Breast epithelium (tissue), 4 donors: ENCODE measurements at regions not wholly inside any gene's neighbourhood (a gene's known extent, or its start where the extent isn't known, plus 50 kb on each side); places are given as distances from the start of the nearest gene placed in this dataset.

Experiments
- DNase-seq, 2 donors: peaks; one replicate each; pipeline ENCODE4 v3.0.0-alpha.2; 2019; ENCODE audit warnings: low spot score in 2 of 2
- H3K27ac ChIP-seq, 2 donors: fragments of 200-600 bp; sonication (generic) in 1 of 2; one replicate each; pipeline ENCODE4 v1.5.1; 2016 to 2019; ENCODE audit warnings: mild to moderate bottlenecking in 1 of 2
- H3K27me3 ChIP-seq, 2 donors: fragments of 200-600 bp; sonication (generic) in 1 of 2; one replicate each; pipeline versions ENCODE4 v1.5.1 to v1.6.0; 2017 to 2019; ENCODE audit warnings: control low read depth in 1 of 2, mild to moderate bottlenecking in 1 of 2
- H3K36me3 ChIP-seq: fragments of 200-600 bp; one replicate; pipeline ENCODE4 v1.5.1; 2019
- H3K4me1 ChIP-seq, 2 donors: fragments of 200-600 bp; sonication (generic); one replicate each; pipeline ENCODE4 v1.5.1; 2016 to 2019; ENCODE audit warnings: control low read depth in 1 of 2
- H3K4me3 ChIP-seq, 3 donors: fragments of 200-600 bp; sonication (generic); 1 replicate in 2 of 3; 2 replicates in 1 of 3; pipeline ENCODE4 v1.5.1; 2016 to 2019; ENCODE audit warnings: mild to moderate bottlenecking in 3 of 3, moderate library complexity in 2 of 3
- H3K9me3 ChIP-seq, 2 donors: fragments of 200-600 bp; sonication (generic) in 1 of 2; one replicate each; pipeline ENCODE4 v1.5.1; 2016 to 2019; ENCODE audit warnings: control low read depth in 1 of 2
- CTCF ChIP-seq, 3 donors: fragments of 450-650 bp; IDR thresholded peaks; one replicate each; pipeline ENCODE4 v1.5.1; 2016 to 2017; ENCODE audit warnings: antibody characterized with exemption in 3 of 3, mild to moderate bottlenecking in 3 of 3, moderate library complexity in 3 of 3
- POLR2A ChIP-seq: fragments of 450-650 bp; IDR thresholded peaks from one replicate; pipeline ENCODE4 v1.6.1; 2016; ENCODE audit warnings: antibody characterized with exemption, mild to moderate bottlenecking, moderate library complexity
- POLR2AphosphoS5 ChIP-seq, 3 donors: sonication (generic); formaldehyde crosslinking; IDR thresholded peaks; one replicate each; pipeline ENCODE4 v1.6.1; 2017; ENCODE audit warnings: antibody characterized with exemption in 3 of 3
- intact Hi-C: fragments of 100-400 bp; cut with DNase I; formaldehyde crosslinking; loops from one replicate; pipeline ENCODE4 v1.15.1; 2023; ENCODE audit warnings: low total_unique reads

DNA sequence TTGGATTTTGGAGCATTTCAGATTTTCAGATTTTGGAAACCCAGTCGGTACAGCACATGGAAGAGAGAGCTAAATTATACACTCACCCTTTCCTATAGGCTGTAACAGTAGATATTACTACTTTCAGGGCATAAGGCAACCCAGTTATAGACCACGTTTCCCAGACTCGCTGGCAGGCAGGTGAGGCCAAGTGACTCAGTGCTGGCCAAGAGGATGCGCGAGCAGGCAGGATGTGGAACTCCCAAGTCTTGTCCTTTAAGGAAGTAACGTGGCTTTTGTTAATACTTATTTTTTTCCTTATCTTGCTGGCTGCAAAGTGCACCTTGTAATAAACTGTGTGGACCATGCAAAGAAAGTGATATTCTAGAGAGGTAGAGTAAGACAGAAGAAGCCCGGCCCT, 1160.1 kb downstream of the GATA3 start:
- no peaks in the 10 kb centered on the region for H3K4me1 ChIP-seq

DNA sequence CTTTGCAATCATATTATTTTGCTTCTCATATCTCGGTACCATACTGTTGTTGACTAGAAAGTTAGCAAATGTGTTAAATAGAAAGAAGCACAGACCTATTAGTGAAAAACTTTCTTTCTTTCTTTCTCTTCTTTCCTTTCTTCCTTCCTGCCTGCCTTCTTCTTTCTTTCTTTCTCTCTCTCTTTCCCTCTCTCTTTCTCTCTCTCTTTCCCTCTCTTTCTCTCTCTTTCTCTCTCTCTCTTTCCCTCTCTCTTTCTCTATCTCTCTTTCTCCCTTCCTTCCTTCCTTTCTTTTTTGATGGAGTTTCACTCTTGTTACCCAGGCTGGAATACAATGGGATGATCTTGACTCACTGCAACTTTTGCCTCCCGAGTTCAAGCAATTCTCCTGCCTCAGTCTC, 1160.6 kb downstream of the GATA3 start:
- DNase-seq, result no peak
- intact Hi-C loops, result no loop called here
- Histone ChIP-seq H3K4me1 (no peaks in the 10 kb centered on the region), H3K4me3 (no peak overlapping the region), H3K36me3 (no peaks in the 10 kb centered on the region), H3K27me3 (no peaks in the 10 kb centered on the region), H3K27ac (no peak overlapping the region), H3K9me3 (no peaks in the 10 kb centered on the region)
- TF ChIP-seq CTCF (IDR thresholded peaks at IDR 0.05), result no peak
- no peak for TF ChIP-seq POLR2A
- TF ChIP-seq POLR2AphosphoS5 (IDR thresholded peaks at IDR 0.05), result no peak

More for the DNA sequence above, 1160.1 kb downstream of the GATA3 start:
- no peak for DNase-seq
- no peak overlapping the region for H3K4me3 ChIP-seq
- H3K27me3 ChIP-seq, result no peaks in the 10 kb centered on the region
- no peak for TF ChIP-seq POLR2A
- H3K9me3 ChIP-seq, result no peaks in the 10 kb centered on the region
- H3K27ac ChIP-seq, result no peak overlapping the region
- intact Hi-C loops, result no loop called here
- H3K36me3 ChIP-seq, result no peaks in the 10 kb centered on the region

DNA sequence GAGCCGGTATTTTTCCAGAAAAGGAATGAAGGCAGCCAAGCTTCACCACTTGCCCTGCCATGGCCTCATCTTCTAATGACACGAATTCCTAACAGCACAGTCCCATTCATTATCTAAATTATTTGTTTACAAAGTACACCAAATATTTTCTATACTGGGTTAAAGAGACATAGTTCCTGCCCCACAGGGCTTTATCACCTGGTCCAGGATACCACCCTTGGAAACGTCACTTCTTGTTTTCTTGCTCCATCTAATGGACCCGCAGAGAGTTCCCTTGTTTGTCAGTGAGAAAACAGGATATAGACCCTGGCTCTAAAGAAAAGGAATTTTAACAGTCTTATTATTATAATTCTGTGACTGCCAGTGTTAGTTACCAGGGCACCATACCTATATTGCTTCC, 1165.4 kb downstream of the GATA3 start:
- Histone ChIP-seq H3K9me3 (no peaks in the 10 kb centered on the region), H3K27ac (no peak overlapping the region), H3K27me3 (no peaks in the 10 kb centered on the region), H3K4me3 (no peak overlapping the region), H3K4me1 (no peaks in the 10 kb centered on the region), H3K36me3 (no peaks in the 10 kb centered on the region)
- TF ChIP-seq POLR2A (no peak), POLR2AphosphoS5 (IDR thresholded peaks at IDR 0.05) (no peak), CTCF (IDR thresholded peaks at IDR 0.05) (no peak)
- DNase-seq, result no peak
- intact Hi-C loops, result no loop called here

DNA sequence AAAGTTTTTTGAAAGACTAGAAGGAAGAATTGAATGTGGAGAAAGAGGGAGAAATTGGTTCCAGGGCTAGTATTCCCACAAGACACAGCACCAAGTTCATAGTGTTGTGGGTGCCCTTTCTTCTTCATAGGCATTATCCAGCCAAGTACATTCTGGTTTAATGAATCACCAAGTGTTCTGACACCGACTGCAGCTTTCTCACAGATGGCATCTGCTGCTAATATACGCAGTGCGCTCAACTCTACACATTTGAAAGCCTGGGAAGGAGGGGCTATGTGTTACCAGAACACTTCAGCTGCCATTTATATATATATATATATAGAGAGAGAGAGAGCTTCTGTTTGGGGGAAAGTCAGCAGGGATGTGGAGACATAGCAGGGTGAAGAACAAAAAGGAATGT, 1168.4 kb downstream of the GATA3 start:
- Histone ChIP-seq H3K4me1 (no peaks in the 10 kb centered on the region), H3K36me3 (no peaks in the 10 kb centered on the region), H3K9me3 (no peaks in the 10 kb centered on the region), H3K4me3 (no peak overlapping the region), H3K27me3 (no peaks in the 10 kb centered on the region), H3K27ac (no peak overlapping the region)
- no peak for TF ChIP-seq CTCF (IDR thresholded peaks at IDR 0.05)
- no peak for TF ChIP-seq POLR2A
- no peak for TF ChIP-seq POLR2AphosphoS5 (IDR thresholded peaks at IDR 0.05)
- DNase-seq, result no peak
- intact Hi-C loops, result no loop called here

GRCh38 chr10:9227679-9228365, 1173.3 kb downstream of the GATA3 start:
- Histone ChIP-seq H3K4me3 (no peak overlapping the region), H3K27ac (no peak overlapping the region), H3K9me3 (no peaks in the 10 kb centered on the region), H3K27me3 (no peaks in the 10 kb centered on the region), H3K4me1 (no peaks in the 10 kb centered on the region), H3K36me3 (no peaks in the 10 kb centered on the region)
- intact Hi-C loops, result no loop called here
- DNase-seq, result no peak
- no peak for TF ChIP-seq POLR2A

DNA sequence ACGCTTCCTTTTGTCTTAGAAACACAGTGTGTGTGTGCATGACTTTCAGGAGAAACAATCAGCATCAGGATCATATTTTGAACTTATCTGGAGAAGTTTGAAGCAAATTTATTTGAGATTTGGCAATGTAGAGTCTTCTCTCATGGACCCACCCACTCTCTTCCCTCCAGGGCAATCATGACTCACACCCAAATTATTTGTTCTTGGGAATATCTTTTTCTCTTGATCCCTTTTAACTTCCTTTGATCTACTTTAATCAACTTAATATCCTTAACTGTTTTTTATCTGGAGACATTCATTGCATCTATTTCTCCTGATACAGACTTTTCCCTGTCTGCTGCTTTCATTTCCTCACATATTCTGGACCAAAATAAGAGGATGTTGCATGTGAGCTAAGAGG, 1174.3 kb downstream of the GATA3 start:
- Histone ChIP-seq H3K4me3 (no peak overlapping the region), H3K27ac (no peak overlapping the region), H3K9me3 (no peaks in the 10 kb centered on the region), H3K27me3 (no peaks in the 10 kb centered on the region), H3K4me1 (no peaks in the 10 kb centered on the region), H3K36me3 (no peaks in the 10 kb centered on the region)
- no peak for DNase-seq
- no peak for TF ChIP-seq POLR2A
- TF ChIP-seq POLR2AphosphoS5 (IDR thresholded peaks at IDR 0.05), result no peak
- intact Hi-C loops, result no loop called here
